Colonic mucosa (tissue), 4 donors: ENCODE measurements at regions not wholly inside any gene's neighbourhood (a gene's known extent, or its start where the extent isn't known, plus 50 kb on each side); places are given as distances from the start of the nearest gene placed in this dataset.
"Not testable (repeated sequence)": the region's sequence is repeated elsewhere in the genome, so short reads cannot be mapped to it uniquely, and the experiment has no call there.

Experiments
- DNase-seq: peaks from one replicate; pipeline ENCODE4 v3.0.0-alpha.2; 2020
- H3K27ac ChIP-seq: fragments of 200-600 bp; one replicate; pipeline ENCODE4 v1.8.0; 2021
- H3K27me3 ChIP-seq: fragments of 200-600 bp; one replicate; pipeline ENCODE4 v1.8.0; 2021
- H3K36me3 ChIP-seq: fragments of 200-600 bp; one replicate; pipeline ENCODE4 v1.8.0; 2021
- H3K4me1 ChIP-seq: fragments of 200-600 bp; one replicate; pipeline ENCODE4 v1.8.0; 2021; ENCODE audit warnings: mild to moderate bottlenecking
- H3K4me3 ChIP-seq: fragments of 200-600 bp; one replicate; pipeline ENCODE4 v1.8.0; 2021
- H3K9ac ChIP-seq, 2 donors: one replicate each; pipeline ENCODE4 v1.7.0; 2013; ENCODE audit warnings: control low read depth in 2 of 2, low read depth in 2 of 2, low read length in 2 of 2
- H3K9me3 ChIP-seq: fragments of 200-600 bp; one replicate; pipeline ENCODE4 v1.8.0; 2021
- CTCF ChIP-seq: fragments of 200-600 bp; IDR thresholded peaks from one replicate; pipeline ENCODE4 v1.8.0; 2022; ENCODE audit warnings: antibody characterized with exemption, mild to moderate bottlenecking
- intact Hi-C: fragments of 100-400 bp; cut with DNase I; formaldehyde crosslinking; loops from one replicate; pipeline ENCODE4 v1.14.1; 2022
- donor health status: healthy.
- donor health status: DM: no; HTN: no; CAD: no.
- donor health status: DM: no; HTN: no; CAD: no.

GRCh38 chr2:150260636-150261035, 226.8 kb downstream of the RND3 start:
- no peaks in the 10 kb centered on the region for H3K27me3 ChIP-seq
- no peak overlapping the region for H3K4me3 ChIP-seq
- H3K9ac ChIP-seq = no peak overlapping the region
- no peaks in the 10 kb centered on the region for H3K4me1 ChIP-seq
- no peak overlapping the region for H3K27ac ChIP-seq
- no peaks in the 10 kb centered on the region for H3K36me3 ChIP-seq
- DNase-seq = no peak
- no peaks in the 10 kb centered on the region for H3K9me3 ChIP-seq
- no peak for TF ChIP-seq CTCF
- intact Hi-C loops = no loop called here

- intact Hi-C loops = no loop called here
- Histone ChIP-seq H3K36me3 (no peaks in the 10 kb centered on the region), H3K9ac (no peak overlapping the region), H3K4me3 (no peak overlapping the region), H3K27me3 (no peaks in the 10 kb centered on the region), H3K9me3 (no peaks in the 10 kb centered on the region), H3K27ac (no peak overlapping the region), H3K4me1 (no peaks in the 10 kb centered on the region)
- DNase-seq = no peak
- TF ChIP-seq CTCF = no peak
Observed at GRCh38 chr2:150259746-150260145, 227.7 kb downstream of the RND3 start.

GRCh38 chr2:150258781-150259307, 228.6 kb downstream of the RND3 start:
- H3K4me1 ChIP-seq = no peaks in the 10 kb centered on the region
- no peak overlapping the region for H3K27ac ChIP-seq
- H3K4me3 ChIP-seq = no peak overlapping the region
- no peaks in the 10 kb centered on the region for H3K9me3 ChIP-seq
- DNase-seq = no peak
- TF ChIP-seq CTCF = no peak
- no peaks in the 10 kb centered on the region for H3K36me3 ChIP-seq
- intact Hi-C loops = no loop called here
- H3K9ac ChIP-seq = no peak overlapping the region
- H3K27me3 ChIP-seq = no peaks in the 10 kb centered on the region

- DNase-seq = no peak
- Histone ChIP-seq H3K4me3 (no peak overlapping the region), H3K27ac (no peak overlapping the region), H3K36me3 (no peaks in the 10 kb centered on the region), H3K9ac (no peak overlapping the region), H3K4me1 (no peaks in the 10 kb centered on the region), H3K9me3 (no peaks in the 10 kb centered on the region), H3K27me3 (no peaks in the 10 kb centered on the region)
- intact Hi-C loops = no loop called here
- no peak for TF ChIP-seq CTCF
Observed at GRCh38 chr2:150256736-150257135, 230.7 kb downstream of the RND3 start.

- H3K9ac ChIP-seq = no peak overlapping the region
- H3K27me3 ChIP-seq = no peaks in the 10 kb centered on the region
- DNase-seq = no peak
- no peaks in the 10 kb centered on the region for H3K4me1 ChIP-seq
- TF ChIP-seq CTCF = no peak
- H3K36me3 ChIP-seq = no peaks in the 10 kb centered on the region
- no peak overlapping the region for H3K27ac ChIP-seq
- intact Hi-C loops = no loop called here
- no peak overlapping the region for H3K4me3 ChIP-seq
- H3K9me3 ChIP-seq = no peaks in the 10 kb centered on the region
Observed at GRCh38 chr2:150255528-150255927, 231.9 kb downstream of the RND3 start.

GRCh38 chr2:150249735-150250134, 237.7 kb downstream of the RND3 start:
- H3K27ac ChIP-seq, H3K27me3 ChIP-seq, intact Hi-C loops, H3K36me3 ChIP-seq, H3K4me3 ChIP-seq, H3K4me1 ChIP-seq, DNase-seq, H3K9ac ChIP-seq, H3K9me3 ChIP-seq: not testable (repeated sequence)
